Keratinocyte (primary cell): ENCODE measurements at regions not wholly inside any gene's neighbourhood (a gene's known extent, or its start where the extent isn't known, plus 50 kb on each side); places are given as distances from the start of the nearest gene placed in this dataset.

Source experiments
- EZH2 ChIP-seq: IDR thresholded peaks from one replicate; pipeline ENCODE4 v1.6.1; 2012; ENCODE audit warnings: inconsistent platforms, mild to moderate bottlenecking, low read length, moderate library complexity
- TF ChIP-seq, protein P1 (sequence below), 3 experiments: IDR thresholded peaks in 1 of 3; conservative IDR thresholded peaks in 1 of 3; optimal IDR thresholded peaks in 1 of 3; 2 replicates in 2 of 3; 3 replicates in 1 of 3; pipeline versions ENCODE3 to v1.5.1; 2011; ENCODE audit warnings: low read length in 3 of 3, mild to moderate bottlenecking in 3 of 3, moderate library complexity in 2 of 3, control low read depth in 1 of 3, inconsistent platforms in 1 of 3; ENCODE audit not compliant: insufficient read depth in 2 of 3; ENCODE audit errors: extremely low read depth in 1 of 3

DNA sequence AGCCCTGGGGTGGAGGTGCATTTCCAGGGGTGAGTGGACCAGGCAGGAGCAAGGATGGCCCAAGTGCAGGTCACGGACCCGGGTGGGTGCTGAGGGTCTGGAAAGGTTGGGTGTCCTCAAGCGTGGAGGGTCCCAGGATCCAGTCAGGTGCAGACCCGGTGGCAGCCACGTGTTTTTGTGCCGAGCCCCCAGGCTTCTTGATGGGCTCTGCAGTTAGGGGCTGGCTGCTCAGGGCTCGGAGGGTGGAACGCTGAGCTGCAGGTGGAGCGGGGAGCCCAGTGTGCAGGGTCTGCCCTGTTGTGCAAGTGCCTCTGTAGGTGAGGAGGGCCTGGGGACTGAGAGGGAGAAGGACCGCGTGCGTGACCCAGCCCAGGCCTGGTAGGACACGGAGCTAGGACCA, 70.9 kb upstream of the HLA-E start:
- TF ChIP-seq, protein P1, sequence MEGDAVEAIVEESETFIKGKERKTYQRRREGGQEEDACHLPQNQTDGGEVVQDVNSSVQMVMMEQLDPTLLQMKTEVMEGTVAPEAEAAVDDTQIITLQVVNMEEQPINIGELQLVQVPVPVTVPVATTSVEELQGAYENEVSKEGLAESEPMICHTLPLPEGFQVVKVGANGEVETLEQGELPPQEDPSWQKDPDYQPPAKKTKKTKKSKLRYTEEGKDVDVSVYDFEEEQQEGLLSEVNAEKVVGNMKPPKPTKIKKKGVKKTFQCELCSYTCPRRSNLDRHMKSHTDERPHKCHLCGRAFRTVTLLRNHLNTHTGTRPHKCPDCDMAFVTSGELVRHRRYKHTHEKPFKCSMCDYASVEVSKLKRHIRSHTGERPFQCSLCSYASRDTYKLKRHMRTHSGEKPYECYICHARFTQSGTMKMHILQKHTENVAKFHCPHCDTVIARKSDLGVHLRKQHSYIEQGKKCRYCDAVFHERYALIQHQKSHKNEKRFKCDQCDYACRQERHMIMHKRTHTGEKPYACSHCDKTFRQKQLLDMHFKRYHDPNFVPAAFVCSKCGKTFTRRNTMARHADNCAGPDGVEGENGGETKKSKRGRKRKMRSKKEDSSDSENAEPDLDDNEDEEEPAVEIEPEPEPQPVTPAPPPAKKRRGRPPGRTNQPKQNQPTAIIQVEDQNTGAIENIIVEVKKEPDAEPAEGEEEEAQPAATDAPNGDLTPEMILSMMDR (optimal IDR thresholded peaks at IDR 0.05 in 1 of 3, IDR thresholded peaks at IDR 0.05 in 1 of 3, conservative IDR thresholded peaks at IDR 0.05 in 1 of 3; ENCODE audit: extremely low read depth in 1 of 3, insufficient read depth in 2 of 3, low read length in 3 of 3) = no peak
- no peak for TF ChIP-seq EZH2
